C4-2B (cell line): ENCODE measurements at regions not wholly inside any gene's neighbourhood (a gene's known extent, or its start where the extent isn't known, plus 50 kb on each side); places are given as distances from the start of the nearest gene placed in this dataset.

Experiments used
- ZFX ChIP-seq: fragments of 450-650 bp; IDR thresholded peaks from 2 replicates; pipeline ENCODE4 v1.6.1; 2017
- TF ChIP-seq, protein P1 (sequence below): fragments of 450-650 bp; conservative IDR thresholded peaks from 2 replicates; pipeline ENCODE4 v1.5.1; 2017; ENCODE audit warnings: mild to moderate bottlenecking

GRCh38 chr10:100662067-100662466, 83.3 kb upstream of the PAX2 start:
- TF ChIP-seq, protein P1, sequence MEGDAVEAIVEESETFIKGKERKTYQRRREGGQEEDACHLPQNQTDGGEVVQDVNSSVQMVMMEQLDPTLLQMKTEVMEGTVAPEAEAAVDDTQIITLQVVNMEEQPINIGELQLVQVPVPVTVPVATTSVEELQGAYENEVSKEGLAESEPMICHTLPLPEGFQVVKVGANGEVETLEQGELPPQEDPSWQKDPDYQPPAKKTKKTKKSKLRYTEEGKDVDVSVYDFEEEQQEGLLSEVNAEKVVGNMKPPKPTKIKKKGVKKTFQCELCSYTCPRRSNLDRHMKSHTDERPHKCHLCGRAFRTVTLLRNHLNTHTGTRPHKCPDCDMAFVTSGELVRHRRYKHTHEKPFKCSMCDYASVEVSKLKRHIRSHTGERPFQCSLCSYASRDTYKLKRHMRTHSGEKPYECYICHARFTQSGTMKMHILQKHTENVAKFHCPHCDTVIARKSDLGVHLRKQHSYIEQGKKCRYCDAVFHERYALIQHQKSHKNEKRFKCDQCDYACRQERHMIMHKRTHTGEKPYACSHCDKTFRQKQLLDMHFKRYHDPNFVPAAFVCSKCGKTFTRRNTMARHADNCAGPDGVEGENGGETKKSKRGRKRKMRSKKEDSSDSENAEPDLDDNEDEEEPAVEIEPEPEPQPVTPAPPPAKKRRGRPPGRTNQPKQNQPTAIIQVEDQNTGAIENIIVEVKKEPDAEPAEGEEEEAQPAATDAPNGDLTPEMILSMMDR: no peak
- TF ChIP-seq ZFX: no peak
